ENCODE measurements at regions not wholly inside any gene's neighbourhood (a gene's known extent, or its start where the extent isn't known, plus 50 kb on each side); places are given as distances from the start of the nearest gene placed in this dataset.
"Not testable (repeated sequence)": the region's sequence is repeated elsewhere in the genome, so short reads cannot be mapped to it uniquely, and the experiment has no call there.

GRCh38 chr1:112825075-112825474 lies 109.9 kb upstream of the PPM1J start:
- in situ Hi-C loops (cut with HindIII; ENCODE audit: low pct_ligation_motif_present, low pct_unique_long_range_greater_than_20kb, low sequenced_read_pairs); DNase-seq: not testable (repeated sequence)

DNA sequence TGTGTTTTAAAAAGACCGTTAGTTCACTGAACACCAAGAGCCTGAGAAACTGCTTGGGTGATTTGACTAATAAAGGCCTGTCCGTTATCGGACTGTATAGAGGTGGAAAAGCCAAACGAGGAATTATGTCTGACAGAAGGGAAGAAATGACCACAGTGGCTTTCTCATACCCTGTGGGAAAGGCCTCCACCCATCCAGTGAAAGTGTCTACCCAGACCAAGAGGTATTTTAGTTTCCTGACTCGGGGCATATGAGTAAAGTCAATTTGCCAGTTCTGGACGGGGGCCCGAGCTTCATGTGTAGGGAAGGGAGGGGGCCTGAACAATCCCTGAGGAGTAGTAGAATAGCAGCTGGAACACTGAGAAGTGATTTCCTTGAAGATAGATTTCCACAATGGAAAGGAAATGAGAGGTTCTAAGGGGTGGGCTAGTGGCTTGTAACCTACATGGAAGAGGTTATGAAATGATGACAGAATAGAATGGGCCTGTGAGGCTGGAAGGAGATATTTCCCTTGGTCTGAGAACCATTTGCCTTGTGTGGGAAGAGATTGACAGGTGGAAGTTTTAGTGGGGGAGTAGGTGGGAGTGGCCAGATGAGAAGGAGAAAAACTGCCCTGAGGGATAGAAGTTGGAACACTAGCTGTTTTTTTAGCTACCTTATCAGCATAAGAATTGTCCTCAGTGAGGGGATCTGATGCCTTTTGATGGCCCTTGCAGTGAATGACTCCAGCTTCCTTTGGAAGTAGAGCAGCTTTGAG lies 106.4 kb upstream of the PPM1J start:
- in situ Hi-C loops (cut with HindIII; ENCODE audit: low pct_ligation_motif_present, low pct_unique_long_range_greater_than_20kb, low sequenced_read_pairs); DNase-seq: not testable (repeated sequence)

DNA sequence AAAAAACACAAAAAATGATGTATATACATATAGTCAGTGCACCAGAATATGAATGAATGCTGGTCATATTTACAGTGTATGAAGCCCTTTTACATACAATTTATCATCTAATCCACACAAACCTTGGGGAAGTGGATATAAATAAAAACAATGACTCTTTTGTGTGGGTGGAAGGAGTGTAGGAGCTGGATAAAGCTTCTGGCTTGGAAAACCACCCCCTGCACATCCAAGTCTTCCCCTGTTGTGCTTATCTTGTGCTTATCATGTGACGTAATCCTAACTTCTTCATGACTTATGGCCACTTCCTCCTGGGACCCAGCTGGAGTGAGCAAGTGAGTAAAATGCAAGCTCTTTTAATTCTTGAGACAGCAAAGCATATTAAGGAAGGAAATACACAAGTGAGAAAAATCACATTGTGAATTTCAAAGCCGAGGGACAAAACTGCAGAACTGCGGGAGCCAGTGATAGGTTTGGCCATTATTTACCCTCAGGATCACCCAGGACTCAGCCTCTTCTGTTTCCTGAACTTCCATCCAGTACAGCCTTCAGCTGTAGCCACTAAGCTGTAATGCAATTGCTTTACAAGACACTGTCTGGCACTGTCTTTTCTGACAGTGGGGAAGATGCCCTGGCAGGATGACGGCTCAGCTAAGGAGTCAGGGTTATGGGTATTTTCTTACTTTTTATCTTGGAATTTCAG lies 104.0 kb upstream of the PPM1J start:
- in situ Hi-C loops (cut with HindIII; ENCODE audit: low pct_ligation_motif_present, low pct_unique_long_range_greater_than_20kb, low sequenced_read_pairs), result no loop called here
- no peak for DNase-seq

GRCh38 chr1:112817555-112818373 lies 102.6 kb upstream of the PPM1J start:
- DNase-seq, result no peak
- in situ Hi-C loops (cut with HindIII; ENCODE audit: low pct_ligation_motif_present, low pct_unique_long_range_greater_than_20kb, low sequenced_read_pairs), result no loop called here

- in situ Hi-C loops (cut with HindIII; ENCODE audit: low pct_ligation_motif_present, low pct_unique_long_range_greater_than_20kb, low sequenced_read_pairs), result no loop called here
- no peak for DNase-seq
Measured at GRCh38 chr1:112815376-112815775, 100.2 kb upstream of the PPM1J start.

- in situ Hi-C loops (cut with HindIII; ENCODE audit: low pct_ligation_motif_present, low pct_unique_long_range_greater_than_20kb, low sequenced_read_pairs); DNase-seq: not testable (repeated sequence)
Measured at GRCh38 chr1:112814645-112815044, 99.5 kb upstream of the PPM1J start.

- in situ Hi-C loops (cut with HindIII; ENCODE audit: low pct_ligation_motif_present, low pct_unique_long_range_greater_than_20kb, low sequenced_read_pairs), result no loop called here
- DNase-seq, result peak; percentile 64
Measured at GRCh38 chr1:112808861-112809684, 93.9 kb upstream of the PPM1J start.

DNA sequence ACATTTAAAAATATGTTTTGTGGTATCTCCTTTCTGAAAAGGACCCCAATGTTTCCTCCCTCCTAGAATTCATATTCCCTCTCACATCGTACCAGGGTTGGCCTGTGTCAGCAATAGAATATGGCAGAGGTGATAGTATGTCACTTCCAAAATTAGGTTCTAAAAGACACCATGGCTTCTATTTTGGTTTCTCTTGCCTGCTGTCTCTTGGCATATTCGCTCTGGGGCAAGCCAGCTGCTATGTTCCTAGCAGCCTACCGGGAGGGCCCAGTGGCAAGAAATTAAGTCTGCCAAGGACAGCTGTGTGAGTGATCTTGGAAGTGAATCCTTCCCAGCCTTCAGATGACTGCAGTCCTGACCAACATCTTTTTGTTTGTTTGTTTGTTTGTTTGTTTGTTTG lies 92.9 kb upstream of the PPM1J start:
- no peak for DNase-seq
- in situ Hi-C loops (cut with HindIII; ENCODE audit: low pct_ligation_motif_present, low pct_unique_long_range_greater_than_20kb, low sequenced_read_pairs), result no loop called here

- no peak for DNase-seq
- in situ Hi-C loops (cut with HindIII; ENCODE audit: low pct_ligation_motif_present, low pct_unique_long_range_greater_than_20kb, low sequenced_read_pairs), result no loop called here
Measured at GRCh38 chr1:112807117-112807516, 92.0 kb upstream of the PPM1J start.

DNA sequence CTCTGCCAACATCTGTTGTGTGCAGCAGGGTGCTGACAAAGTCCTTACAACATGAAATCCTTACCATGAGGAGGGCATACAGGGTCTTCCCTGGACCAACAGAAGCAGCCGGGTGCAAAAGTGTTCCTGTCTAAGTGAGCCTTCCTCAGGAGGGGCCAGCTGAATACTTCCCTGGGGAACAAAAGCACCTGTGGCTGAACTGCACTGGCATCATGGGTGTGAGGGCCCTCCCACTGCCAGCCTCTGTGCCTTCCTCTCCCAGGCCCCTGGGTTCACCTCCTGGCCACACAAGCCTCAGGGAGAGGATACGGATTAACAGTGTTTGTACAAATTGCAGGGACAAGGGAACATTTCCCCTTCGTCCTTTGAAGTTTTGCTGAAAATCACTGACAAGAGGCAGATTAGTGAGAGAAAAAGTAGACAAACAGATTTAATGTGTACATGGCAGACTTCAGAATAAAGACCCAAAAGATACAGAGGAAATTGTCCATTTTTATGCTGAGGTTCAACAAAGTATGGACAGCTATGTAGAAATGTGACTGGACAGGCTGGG lies 91.0 kb upstream of the PPM1J start:
- in situ Hi-C loops (cut with HindIII; ENCODE audit: low pct_ligation_motif_present, low pct_unique_long_range_greater_than_20kb, low sequenced_read_pairs), result no loop called here
- no peak for DNase-seq

GRCh38 chr1:112805155-112805853 lies 90.2 kb upstream of the PPM1J start:
- in situ Hi-C loops (cut with HindIII; ENCODE audit: low pct_ligation_motif_present, low pct_unique_long_range_greater_than_20kb, low sequenced_read_pairs), result no loop called here
- no peak for DNase-seq

DNA sequence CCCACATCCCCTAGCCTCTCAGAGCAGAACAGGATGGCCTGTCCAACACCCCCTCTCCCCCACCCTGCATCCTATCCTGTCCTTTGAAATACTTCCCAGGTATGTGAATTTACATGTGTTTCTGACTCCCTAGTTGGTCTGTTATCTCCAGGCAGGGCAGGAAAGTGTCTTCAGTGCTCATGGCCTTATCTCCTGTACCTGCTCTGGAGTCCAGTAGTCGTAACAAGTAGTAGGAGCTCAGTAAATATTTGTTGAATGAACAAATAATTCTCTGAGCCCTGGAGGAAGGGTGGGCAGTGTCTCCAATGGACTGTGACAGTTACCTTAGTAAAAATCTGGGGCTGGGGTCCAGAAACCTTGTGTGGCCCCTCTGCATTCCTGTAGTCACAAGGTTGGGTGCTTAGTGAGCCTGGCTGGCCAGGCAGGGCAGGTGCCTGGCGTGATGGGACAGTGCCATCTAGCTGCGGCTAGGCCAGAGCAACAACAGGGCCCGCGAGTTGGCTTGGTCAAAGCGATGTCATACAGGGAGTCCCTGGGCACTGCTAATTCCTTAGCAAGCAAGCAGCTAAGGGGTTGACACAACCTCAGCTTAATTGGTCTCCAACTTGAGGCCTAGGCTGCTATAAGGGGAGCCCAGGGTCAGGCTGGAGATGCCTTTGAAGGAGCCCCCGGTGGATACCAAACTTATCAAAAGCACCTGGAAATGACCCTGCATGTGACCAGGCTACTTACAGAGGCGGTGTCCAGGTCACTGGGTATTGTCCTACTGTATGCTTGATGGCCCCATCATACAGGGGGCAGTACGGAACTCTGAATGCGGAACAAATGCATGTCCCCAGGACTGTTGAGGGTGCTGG lies 89.0 kb upstream of the PPM1J start:
- in situ Hi-C loops (cut with HindIII; ENCODE audit: low pct_ligation_motif_present, low pct_unique_long_range_greater_than_20kb, low sequenced_read_pairs), result no loop called here
- peak; percentile 66 for DNase-seq

DNA sequence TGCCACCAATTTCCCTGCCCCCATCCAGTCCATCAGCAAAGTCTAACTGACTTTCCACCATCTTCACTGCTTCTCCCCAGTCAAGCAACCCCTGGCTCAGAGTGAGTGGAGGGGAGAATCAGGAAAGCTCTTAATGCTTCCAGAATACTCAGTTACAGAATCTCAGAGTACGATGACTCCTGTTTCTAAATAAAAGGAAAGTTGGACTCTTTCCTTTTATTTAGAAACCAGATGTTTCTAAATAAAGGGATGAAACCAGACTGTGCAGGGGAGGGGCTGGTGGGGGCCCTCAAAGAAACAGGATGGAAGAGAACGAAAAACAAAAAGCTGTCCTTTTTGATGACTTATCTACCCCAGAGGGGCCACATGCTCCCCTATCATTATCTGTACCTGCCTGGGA lies 85.2 kb upstream of the PPM1J start:
- in situ Hi-C loops (cut with HindIII; ENCODE audit: low pct_ligation_motif_present, low pct_unique_long_range_greater_than_20kb, low sequenced_read_pairs), result no loop called here
- DNase-seq, result no peak

DNA sequence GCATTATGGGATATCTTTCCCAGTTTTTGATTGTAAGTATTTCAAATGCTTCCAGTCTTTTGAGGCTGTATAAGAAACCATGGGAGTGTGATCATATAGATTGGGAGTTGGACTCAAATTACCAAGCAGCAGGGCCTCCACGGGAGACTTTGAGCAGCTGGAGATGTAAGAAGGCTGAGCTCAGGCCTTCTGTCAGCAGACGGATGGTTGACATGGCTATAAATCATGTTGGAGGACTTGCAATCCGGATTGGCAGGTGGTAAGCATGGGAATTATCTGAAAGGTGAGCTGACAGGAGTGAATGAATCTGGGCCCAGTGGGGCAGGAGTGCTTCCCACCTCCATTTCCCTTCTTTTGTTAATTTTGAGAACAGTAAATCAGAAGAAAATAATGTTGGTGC lies 83.2 kb upstream of the PPM1J start:
- DNase-seq, result no peak

DNA sequence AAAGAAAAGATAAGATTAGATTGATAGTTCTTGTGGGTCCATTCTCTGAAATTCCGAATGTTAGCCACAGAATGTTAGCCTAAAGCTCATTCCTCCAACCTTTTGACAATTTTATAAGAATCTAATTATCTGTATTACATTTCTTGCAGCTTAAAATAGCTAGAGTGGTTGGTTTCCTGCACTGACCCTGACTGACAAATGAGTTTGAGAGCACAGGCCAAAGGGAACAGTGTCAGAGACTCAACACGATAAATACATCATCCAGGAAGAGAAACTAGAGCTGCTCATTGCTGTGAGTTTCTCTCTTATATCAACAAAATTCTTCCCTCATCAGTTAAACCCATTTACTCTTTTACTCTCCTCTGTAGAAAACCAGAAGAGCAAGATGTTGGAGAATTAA lies 82.1 kb upstream of the PPM1J start:
- in situ Hi-C loops (cut with HindIII; ENCODE audit: low pct_ligation_motif_present, low pct_unique_long_range_greater_than_20kb, low sequenced_read_pairs), result loop anchor here (5.0 kb wide), 1 partner anchor 80 kb away; the partner anchor contains the start of gene PPM1J
- DNase-seq, result no peak

More for the DNA sequence above, 83.2 kb upstream of the PPM1J start:
- in situ Hi-C loops (cut with HindIII; ENCODE audit: low pct_ligation_motif_present, low pct_unique_long_range_greater_than_20kb, low sequenced_read_pairs), result loop anchor here (5.0 kb wide), 1 partner anchor 81 kb away; the partner anchor contains the start of gene PPM1J

DNA sequence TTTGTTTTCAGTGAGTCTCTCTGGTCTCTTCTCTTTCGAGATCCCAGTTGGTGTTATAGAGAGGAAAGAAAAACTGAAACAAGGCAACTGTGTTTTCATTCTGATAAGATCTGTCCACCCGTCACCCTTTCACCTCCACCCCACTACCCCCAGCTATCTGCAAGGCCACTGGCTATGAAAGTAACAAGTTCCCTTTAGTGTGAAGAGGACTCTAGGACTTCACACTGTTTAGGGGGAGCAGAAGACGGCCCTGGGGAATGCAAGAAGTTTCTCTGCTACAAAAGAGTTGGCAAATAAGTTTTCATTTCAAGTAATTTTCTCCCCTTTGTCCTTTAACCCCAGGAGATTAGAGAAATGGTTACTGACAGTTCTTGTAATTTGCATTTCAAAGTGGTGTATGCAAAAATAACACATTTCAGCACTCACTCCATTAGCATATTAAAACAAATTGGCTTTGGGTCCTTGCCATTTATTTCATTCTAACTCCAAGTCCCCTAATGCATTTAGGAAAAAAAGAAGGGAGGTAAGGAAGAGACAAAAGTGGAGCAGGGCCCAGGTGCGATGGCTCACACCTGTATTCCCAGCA lies 79.6 kb upstream of the PPM1J start:
- in situ Hi-C loops (cut with HindIII; ENCODE audit: low pct_ligation_motif_present, low pct_unique_long_range_greater_than_20kb, low sequenced_read_pairs), result loop anchor here (5.0 kb wide), 1 partner anchor 77 kb away; the partner anchor contains the start of gene PPM1J
- DNase-seq, result no peak
